Right atrium auricular region (tissue), 2 donors: ENCODE measurements at regions not wholly inside any gene's neighbourhood (a gene's known extent, or its start where the extent isn't known, plus 50 kb on each side); places are given as distances from the start of the nearest gene placed in this dataset.

Experiments
- DNase-seq: peaks from one replicate; pipeline ENCODE4 v3.0.0-alpha.2; 2019; ENCODE audit warnings: low spot score
- H3K27ac ChIP-seq, 2 donors: fragments of 200-600 bp; sonication (generic); 1 replicate in 1 of 2; 2 replicates in 1 of 2; pipeline ENCODE4 v1.5.1; 2016 to 2019
- H3K27me3 ChIP-seq, 2 donors: fragments of 200-600 bp; sonication (generic); one replicate each; pipeline versions ENCODE4 v1.5.1 to v1.6.0; 2017 to 2019
- H3K36me3 ChIP-seq: fragments of 200-600 bp; sonication (generic); one replicate; pipeline ENCODE4 v1.5.1; 2016
- H3K4me1 ChIP-seq, 2 donors: fragments of 200-600 bp; sonication (generic); one replicate each; pipeline versions ENCODE4 v1.5.1 to v1.6.0; 2017 to 2019
- H3K4me3 ChIP-seq, 2 donors: fragments of 200-600 bp; sonication (generic); 1 replicate in 1 of 2; 2 replicates in 1 of 2; pipeline ENCODE4 v1.5.1; 2017 to 2019; ENCODE audit warnings: mild to moderate bottlenecking in 1 of 2, moderate library complexity in 1 of 2
- H3K9me3 ChIP-seq, 2 donors: fragments of 200-600 bp; sonication (generic); one replicate each; pipeline ENCODE4 v1.5.1; 2019
- TF ChIP-seq, protein P1 (sequence below), 2 donors: fragments of 200-600 bp; sonication (generic); IDR thresholded peaks; one replicate each; pipeline ENCODE4 v1.5.1; 2019; ENCODE audit warnings: antibody characterized with exemption in 2 of 2

DNA sequence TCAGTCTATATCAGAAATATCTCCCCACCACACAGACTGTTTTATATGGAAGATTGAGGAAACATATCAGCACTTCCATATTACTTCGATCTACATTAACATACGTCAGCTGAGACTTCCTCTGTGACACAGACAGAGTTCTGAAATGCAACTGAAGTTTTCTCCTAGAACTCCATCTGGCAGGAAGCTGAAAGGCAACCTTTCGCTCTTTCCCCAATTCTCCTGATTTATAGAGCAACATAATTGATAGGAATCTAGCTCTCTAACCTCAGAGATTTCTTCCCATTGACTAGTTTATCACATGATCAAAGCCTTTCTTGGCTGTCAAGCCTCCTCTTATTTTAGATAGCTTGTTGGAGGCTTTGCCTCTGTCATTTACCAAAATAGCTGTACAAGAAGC, 806.7 kb upstream of the CHAC2 start:
- Histone ChIP-seq H3K36me3 (no peaks in the 10 kb centered on the region), H3K27me3 (no peaks in the 10 kb centered on the region), H3K9me3 (no peaks in the 10 kb centered on the region), H3K27ac (no peak overlapping the region), H3K4me3 (no peak overlapping the region), H3K4me1 (no peaks in the 10 kb centered on the region)
- no peak for DNase-seq
- TF ChIP-seq, protein P1, sequence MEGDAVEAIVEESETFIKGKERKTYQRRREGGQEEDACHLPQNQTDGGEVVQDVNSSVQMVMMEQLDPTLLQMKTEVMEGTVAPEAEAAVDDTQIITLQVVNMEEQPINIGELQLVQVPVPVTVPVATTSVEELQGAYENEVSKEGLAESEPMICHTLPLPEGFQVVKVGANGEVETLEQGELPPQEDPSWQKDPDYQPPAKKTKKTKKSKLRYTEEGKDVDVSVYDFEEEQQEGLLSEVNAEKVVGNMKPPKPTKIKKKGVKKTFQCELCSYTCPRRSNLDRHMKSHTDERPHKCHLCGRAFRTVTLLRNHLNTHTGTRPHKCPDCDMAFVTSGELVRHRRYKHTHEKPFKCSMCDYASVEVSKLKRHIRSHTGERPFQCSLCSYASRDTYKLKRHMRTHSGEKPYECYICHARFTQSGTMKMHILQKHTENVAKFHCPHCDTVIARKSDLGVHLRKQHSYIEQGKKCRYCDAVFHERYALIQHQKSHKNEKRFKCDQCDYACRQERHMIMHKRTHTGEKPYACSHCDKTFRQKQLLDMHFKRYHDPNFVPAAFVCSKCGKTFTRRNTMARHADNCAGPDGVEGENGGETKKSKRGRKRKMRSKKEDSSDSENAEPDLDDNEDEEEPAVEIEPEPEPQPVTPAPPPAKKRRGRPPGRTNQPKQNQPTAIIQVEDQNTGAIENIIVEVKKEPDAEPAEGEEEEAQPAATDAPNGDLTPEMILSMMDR (IDR thresholded peaks at IDR 0.05) = no peak

DNA sequence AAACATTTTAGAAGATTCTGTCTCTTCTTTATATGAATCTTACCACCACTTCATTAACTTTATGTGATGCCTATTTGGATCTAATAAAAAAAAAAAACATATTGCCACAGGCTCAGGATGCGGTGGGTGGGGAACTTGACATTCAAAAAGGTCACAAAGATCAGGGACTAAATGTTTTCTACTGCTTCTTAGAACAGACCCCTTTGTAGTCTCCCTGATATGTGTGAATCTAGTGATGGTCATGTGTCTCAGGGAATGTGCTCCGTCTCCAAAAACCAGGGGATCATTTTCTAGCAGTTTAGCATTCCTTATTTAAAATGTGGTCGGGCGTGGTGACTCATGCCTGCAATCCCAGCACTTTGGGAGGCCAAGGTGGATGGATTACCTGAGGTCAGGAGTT, 807.8 kb upstream of the CHAC2 start:
- Histone ChIP-seq H3K9me3 (no peaks in the 10 kb centered on the region), H3K4me3 (no peak overlapping the region), H3K4me1 (no peaks in the 10 kb centered on the region), H3K27ac (no peak overlapping the region), H3K27me3 (no peaks in the 10 kb centered on the region), H3K36me3 (no peaks in the 10 kb centered on the region)
- TF ChIP-seq, protein P1 (IDR thresholded peaks at IDR 0.05) = no peak
- no peak for DNase-seq

GRCh38 chr2:52956766-52957165, 810.8 kb upstream of the CHAC2 start:
- Histone ChIP-seq H3K27me3 (no peaks in the 10 kb centered on the region), H3K4me1 (no peaks in the 10 kb centered on the region), H3K36me3 (no peaks in the 10 kb centered on the region), H3K9me3 (no peaks in the 10 kb centered on the region), H3K4me3 (no peak overlapping the region), H3K27ac (no peak overlapping the region)
- DNase-seq = no peak
- TF ChIP-seq, protein P1 (IDR thresholded peaks at IDR 0.05) = no peak

DNA sequence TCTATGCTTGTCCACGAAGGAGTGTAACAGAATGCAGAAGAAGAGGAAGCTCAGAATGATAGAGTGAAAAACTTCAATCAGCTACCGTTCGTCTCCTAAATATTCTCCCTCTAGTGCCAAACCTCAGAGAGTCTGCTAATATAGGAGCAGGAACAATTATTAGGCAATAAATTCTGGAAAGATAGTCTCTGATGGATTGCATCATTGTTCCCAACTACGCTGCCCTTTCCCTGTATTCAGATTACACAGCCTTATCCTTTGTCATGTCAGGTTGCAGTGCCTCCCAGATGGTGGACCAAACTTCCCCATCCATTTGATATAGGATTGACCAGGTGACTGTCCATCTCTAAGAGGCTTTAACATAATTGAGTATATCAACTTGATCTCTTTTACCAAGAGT, 811.5 kb upstream of the CHAC2 start:
- Histone ChIP-seq H3K27me3 (no peaks in the 10 kb centered on the region), H3K4me3 (no peak overlapping the region), H3K9me3 (no peaks in the 10 kb centered on the region), H3K27ac (no peak overlapping the region), H3K36me3 (no peaks in the 10 kb centered on the region), H3K4me1 (no peaks in the 10 kb centered on the region)
- DNase-seq = no peak
- TF ChIP-seq, protein P1 (IDR thresholded peaks at IDR 0.05) = no peak

- TF ChIP-seq, protein P1 (IDR thresholded peaks at IDR 0.05) = no peak
- H3K27me3 ChIP-seq = no peaks in the 10 kb centered on the region
- H3K4me1 ChIP-seq = no peaks in the 10 kb centered on the region
- no peaks in the 10 kb centered on the region for H3K9me3 ChIP-seq
- no peak for DNase-seq
- no peaks in the 10 kb centered on the region for H3K36me3 ChIP-seq
- H3K27ac ChIP-seq = no peak overlapping the region
- no peak overlapping the region for H3K4me3 ChIP-seq
Measured at GRCh38 chr2:52955079-52955478, 812.5 kb upstream of the CHAC2 start.

- DNase-seq = no peak
- H3K27me3 ChIP-seq = no peaks in the 10 kb centered on the region
- no peak overlapping the region for H3K27ac ChIP-seq
- H3K9me3 ChIP-seq = no peaks in the 10 kb centered on the region
- no peaks in the 10 kb centered on the region for H3K4me1 ChIP-seq
- no peak overlapping the region for H3K4me3 ChIP-seq
- no peaks in the 10 kb centered on the region for H3K36me3 ChIP-seq
- TF ChIP-seq, protein P1 (IDR thresholded peaks at IDR 0.05) = no peak
Measured at GRCh38 chr2:52940101-52940500, 827.5 kb upstream of the CHAC2 start.
